ENCODE measurements at regions not wholly inside any gene's neighbourhood (a gene's known extent, or its start where the extent isn't known, plus 50 kb on each side); places are given as distances from the start of the nearest gene placed in this dataset.
A peak's percentile ranks its signal among the peaks of the same experiment; 100 is the strongest.

DNA sequence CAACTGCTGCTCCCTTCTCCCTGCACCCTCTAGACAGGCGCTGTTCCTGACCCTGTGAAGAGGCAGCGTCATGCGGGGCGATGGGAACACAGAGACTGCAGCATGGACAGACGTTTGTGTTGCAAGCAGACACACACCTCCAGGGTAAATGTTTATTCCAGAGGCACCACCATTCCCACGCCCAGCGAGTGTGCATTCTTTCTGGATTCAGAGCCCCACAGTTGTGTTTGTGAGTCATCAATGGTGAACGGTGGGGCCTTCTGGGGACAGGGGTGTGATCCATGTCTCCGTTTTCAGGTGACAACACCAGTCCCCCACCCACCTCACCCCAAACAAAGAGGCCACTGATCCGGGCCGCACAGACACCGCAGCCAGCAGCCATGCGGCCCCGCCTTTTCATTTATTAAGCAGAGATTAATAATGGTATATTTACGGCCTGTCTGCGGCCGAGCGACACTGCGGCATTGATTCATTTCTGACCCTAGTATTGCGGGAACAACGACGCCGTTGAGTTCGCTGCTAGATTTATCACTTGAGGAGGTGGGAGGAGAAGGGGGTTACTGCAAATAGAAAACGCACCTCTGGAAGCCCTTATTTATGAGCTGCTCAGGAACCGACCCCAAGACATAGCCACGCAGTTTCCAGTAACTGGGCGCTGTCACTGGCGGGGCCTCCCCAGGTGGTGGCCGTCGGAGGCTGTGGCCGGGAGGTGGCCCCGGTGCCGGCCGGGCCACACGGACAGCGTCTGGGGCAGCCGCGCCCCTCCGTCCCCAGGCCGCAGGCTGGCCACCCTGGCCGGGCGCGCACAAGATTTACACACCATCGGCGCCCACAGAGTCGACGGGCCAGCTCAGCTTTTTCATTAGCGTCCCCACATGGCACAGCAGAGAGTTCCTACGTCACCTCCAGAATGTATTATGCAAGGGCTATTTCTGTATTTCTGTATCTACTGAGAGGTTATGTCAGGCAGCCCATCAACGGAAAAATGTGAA, 367.6 kb downstream of the THBS2 start:
- DNase-seq (ENCODE audit: extremely low spot score), result no peak
- ChIA-PET POLR2A (no interaction called here), CTCF (no interaction called here)
- TF ChIP-seq ELF4 (IDR thresholded peaks at IDR 0.05) (no peak), L3MBTL2 (conservative IDR thresholded peaks at IDR 0.05) (no peak), BHLHE40 (IDR thresholded peaks at IDR 0.05; ENCODE audit: borderline replicate concordance) (no peak), CTBP1 (IDR thresholded peaks at IDR 0.05; ENCODE audit: borderline replicate concordance) (no peak), HDGF (IDR thresholded peaks at IDR 0.05; ENCODE audit: borderline replicate concordance) (no peak), LEF1 (IDR thresholded peaks at IDR 0.05; ENCODE audit: borderline replicate concordance) (no peak), TARDBP (IDR thresholded peaks at IDR 0.05) (no peak), SP1 (IDR thresholded peaks at IDR 0.05) (no peak), FOXK2 (IDR thresholded peaks at IDR 0.05) (no peak), FOXM1 (IDR thresholded peaks at IDR 0.05; ENCODE audit: borderline replicate concordance) (no peak), SUZ12 (IDR thresholded peaks at IDR 0.05) (no peak), ARNT (IDR thresholded peaks at IDR 0.05) (no peak), ZNF384 (IDR thresholded peaks at IDR 0.05) (no peak), NFRKB (IDR thresholded peaks at IDR 0.05) (no peak), FOXA1 (IDR thresholded peaks at IDR 0.05) (no peak)
- TF ChIP-seq, protein P1, sequence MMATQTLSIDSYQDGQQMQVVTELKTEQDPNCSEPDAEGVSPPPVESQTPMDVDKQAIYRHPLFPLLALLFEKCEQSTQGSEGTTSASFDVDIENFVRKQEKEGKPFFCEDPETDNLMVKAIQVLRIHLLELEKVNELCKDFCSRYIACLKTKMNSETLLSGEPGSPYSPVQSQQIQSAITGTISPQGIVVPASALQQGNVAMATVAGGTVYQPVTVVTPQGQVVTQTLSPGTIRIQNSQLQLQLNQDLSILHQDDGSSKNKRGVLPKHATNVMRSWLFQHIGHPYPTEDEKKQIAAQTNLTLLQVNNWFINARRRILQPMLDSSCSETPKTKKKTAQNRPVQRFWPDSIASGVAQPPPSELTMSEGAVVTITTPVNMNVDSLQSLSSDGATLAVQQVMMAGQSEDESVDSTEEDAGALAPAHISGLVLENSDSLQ (IDR thresholded peaks at IDR 0.05), result no peak

DNA sequence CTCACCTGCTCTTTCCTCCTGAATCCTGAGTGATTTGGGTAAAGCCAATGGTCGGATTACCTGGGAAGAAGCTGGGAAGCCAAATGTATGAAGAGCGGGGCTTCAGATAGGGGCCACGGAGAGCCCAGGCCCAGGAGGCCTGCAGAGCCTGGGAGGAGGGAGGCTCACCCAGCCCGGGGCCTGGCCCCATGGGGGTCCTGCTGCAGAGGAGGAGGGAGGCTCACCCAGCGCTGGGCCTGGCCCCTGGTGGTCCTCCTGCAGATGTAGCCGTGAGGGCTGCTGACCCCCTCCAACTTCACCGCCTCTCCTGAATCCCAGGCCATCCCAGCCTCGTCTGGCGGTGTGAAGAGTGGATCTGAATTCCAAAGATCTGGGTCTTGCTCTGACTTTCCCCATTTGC, 368.4 kb downstream of the THBS2 start:
- ChIA-PET POLR2A (no interaction called here), CTCF (no interaction called here)
- TF ChIP-seq SUZ12 (IDR thresholded peaks at IDR 0.05) (no peak), NFRKB (IDR thresholded peaks at IDR 0.05) (no peak), ZNF384 (IDR thresholded peaks at IDR 0.05) (no peak), TARDBP (IDR thresholded peaks at IDR 0.05) (no peak), FOXM1 (IDR thresholded peaks at IDR 0.05; ENCODE audit: borderline replicate concordance) (no peak), SP1 (IDR thresholded peaks at IDR 0.05) (no peak)
- no peak for DNase-seq (ENCODE audit: extremely low spot score)

DNA sequence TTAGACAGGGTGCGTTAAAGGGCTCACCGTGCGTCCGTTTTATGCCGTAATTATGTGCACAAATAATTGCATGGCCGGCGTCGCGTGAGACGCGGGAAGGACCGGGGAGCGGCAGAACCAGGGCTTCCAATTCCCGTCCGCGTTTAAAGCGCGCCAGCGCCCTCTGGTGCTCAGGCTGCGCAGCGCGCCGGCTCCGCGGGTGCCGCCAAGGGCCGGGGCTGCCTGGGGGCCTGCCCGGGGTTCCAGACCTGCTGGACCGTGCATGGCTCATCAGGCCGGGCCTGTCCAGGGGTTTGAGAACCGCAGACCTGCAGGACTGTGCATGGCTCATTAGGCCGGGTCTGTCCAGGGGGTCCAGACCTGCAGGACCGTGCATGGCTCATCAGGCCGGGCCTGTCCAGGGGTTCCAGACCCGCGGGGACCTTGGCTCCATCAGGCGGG, 369.0 kb downstream of the THBS2 start:
- TF ChIP-seq L3MBTL2 (conservative IDR thresholded peaks at IDR 0.05) (peak; percentile 98), ZNF384 (IDR thresholded peaks at IDR 0.05) (no peak), ARNT (IDR thresholded peaks at IDR 0.05) (peak; percentile 87)
- POLR2A ChIA-PET, result no interaction called here
- peak; percentile 92 for DNase-seq (ENCODE audit: extremely low spot score)
- CTCF ChIA-PET, result no interaction called here

DNA sequence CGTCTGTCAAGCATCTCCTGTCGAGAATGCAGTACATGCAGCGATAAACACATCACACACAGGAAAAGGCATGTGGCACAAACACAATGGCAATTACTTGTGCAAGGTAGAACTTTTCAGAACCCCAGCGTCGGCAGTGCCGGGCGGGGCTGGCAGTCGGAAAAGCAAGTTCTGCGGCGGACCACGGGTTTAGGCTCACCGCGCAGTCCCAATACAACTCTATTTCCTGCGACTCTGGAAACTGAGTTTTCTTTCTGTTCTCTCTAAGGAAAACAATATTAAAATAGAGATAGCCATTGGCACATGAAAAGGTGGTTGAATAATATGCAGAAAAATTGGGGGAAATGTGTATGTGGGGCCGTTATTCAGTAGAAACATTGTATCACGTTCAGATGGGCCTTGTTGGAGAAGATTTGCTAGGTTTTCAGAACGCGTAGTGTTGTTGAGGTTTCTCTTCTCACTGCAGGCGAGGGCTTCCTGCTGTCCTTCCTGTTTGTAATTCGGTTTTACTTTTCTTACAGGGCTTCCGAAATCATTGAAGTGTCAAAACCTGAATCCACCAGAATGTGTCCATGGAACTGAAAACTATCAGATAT, 369.5 kb downstream of the THBS2 start:
- no peak for TF ChIP-seq FOXA1 (IDR thresholded peaks at IDR 0.05)
- no peak for TF ChIP-seq ARNT (IDR thresholded peaks at IDR 0.05)
- TF ChIP-seq ELF4 (IDR thresholded peaks at IDR 0.05), result no peak
- TF ChIP-seq L3MBTL2 (conservative IDR thresholded peaks at IDR 0.05), result no peak
- no peak for TF ChIP-seq NFRKB (IDR thresholded peaks at IDR 0.05)
- ChIA-PET CTCF (no interaction called here), POLR2A (no interaction called here)
- DNase-seq (ENCODE audit: extremely low spot score), result no peak

DNA sequence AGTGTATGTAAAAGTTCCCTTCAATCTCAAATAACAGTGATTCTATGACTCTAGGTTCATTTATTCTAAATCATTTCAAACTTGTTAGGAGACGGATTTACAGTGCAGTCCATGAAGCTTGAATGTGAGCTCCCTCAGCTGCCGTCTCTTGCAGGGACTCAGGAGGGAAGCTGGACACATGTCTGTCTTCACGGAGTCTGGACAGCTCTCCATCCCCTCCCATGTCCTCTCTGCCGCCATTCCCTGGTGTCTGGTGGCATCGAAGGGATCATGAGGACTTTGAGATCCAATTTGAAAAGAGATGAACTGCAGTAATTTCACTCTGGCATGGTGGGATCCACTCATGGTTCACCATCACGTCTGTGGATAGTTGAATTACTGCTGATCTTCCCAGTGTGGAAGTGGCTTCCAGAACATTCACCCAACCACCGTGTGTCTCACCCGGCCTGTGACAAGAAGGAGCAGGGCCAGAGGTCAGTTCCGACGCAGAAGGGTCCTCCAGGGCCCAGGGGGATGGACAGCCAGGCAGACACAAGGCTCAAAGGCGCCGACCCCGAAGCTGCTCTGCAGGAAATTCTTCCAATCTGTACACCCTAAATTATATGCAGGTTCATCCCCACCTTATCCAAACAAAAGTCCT, 370.1 kb downstream of the THBS2 start:
- POLR2A ChIA-PET, result no interaction called here
- DNase-seq (ENCODE audit: extremely low spot score), result no peak
- CTCF ChIA-PET, result no interaction called here
- no peak for TF ChIP-seq SUZ12 (IDR thresholded peaks at IDR 0.05)
- TF ChIP-seq ELF4 (IDR thresholded peaks at IDR 0.05), result no peak
- TF ChIP-seq LEF1 (IDR thresholded peaks at IDR 0.05; ENCODE audit: borderline replicate concordance), result no peak
- no peak for TF ChIP-seq TARDBP (IDR thresholded peaks at IDR 0.05)
- no peak for TF ChIP-seq HDGF (IDR thresholded peaks at IDR 0.05; ENCODE audit: borderline replicate concordance)
- no peak for TF ChIP-seq ZNF384 (IDR thresholded peaks at IDR 0.05)
- TF ChIP-seq FOXM1 (IDR thresholded peaks at IDR 0.05; ENCODE audit: borderline replicate concordance), result no peak
- TF ChIP-seq, protein P1 (IDR thresholded peaks at IDR 0.05), result no peak
- TF ChIP-seq CTBP1 (IDR thresholded peaks at IDR 0.05; ENCODE audit: borderline replicate concordance), result no peak
- TF ChIP-seq SP1 (IDR thresholded peaks at IDR 0.05), result no peak
- TF ChIP-seq ARNT (IDR thresholded peaks at IDR 0.05), result no peak
- no peak for TF ChIP-seq L3MBTL2 (conservative IDR thresholded peaks at IDR 0.05)
- no peak for TF ChIP-seq FOXK2 (IDR thresholded peaks at IDR 0.05)
- no peak for TF ChIP-seq NFRKB (IDR thresholded peaks at IDR 0.05)
- TF ChIP-seq BHLHE40 (IDR thresholded peaks at IDR 0.05; ENCODE audit: borderline replicate concordance), result no peak
- no peak for TF ChIP-seq FOXA1 (IDR thresholded peaks at IDR 0.05)

DNA sequence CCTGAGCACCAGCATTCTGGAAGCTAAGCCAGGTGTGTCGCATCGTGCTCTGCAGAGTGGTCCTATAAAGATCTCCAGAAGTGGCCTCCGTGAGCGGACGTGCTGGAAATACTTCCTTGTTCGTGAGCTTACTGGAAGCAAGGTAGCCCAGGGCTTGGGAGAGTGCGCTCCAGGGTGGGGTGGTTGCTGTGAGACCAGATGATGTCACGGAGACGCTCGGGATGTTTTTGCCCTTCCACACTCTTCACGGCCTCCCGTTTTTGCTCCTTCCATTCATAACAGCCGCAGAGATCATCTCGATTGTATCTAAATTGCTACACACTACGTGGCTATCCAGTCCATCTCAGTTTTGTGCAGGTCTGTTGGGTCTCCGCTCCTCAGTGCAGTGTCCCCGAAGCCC, 373.4 kb downstream of the THBS2 start:
- TF ChIP-seq BHLHE40 (IDR thresholded peaks at IDR 0.05; ENCODE audit: borderline replicate concordance), result no peak
- no peak for TF ChIP-seq FOXM1 (IDR thresholded peaks at IDR 0.05; ENCODE audit: borderline replicate concordance)
- no peak for TF ChIP-seq HDGF (IDR thresholded peaks at IDR 0.05; ENCODE audit: borderline replicate concordance)
- POLR2A ChIA-PET, result no interaction called here
- DNase-seq (ENCODE audit: extremely low spot score), result no peak
- CTCF ChIA-PET, result interaction anchor here (0.6 to 3.5 kb wide), 4 partner anchors 13 to 510 kb away, joined by 4 to 16 read pairs (median 4); no protein-coding TSS in a partner anchor
